Esophagus (tissue), 2 donors: ENCODE measurements at regions not wholly inside any gene's neighbourhood (a gene's known extent, or its start where the extent isn't known, plus 50 kb on each side); places are given as distances from the start of the nearest gene placed in this dataset.

ENCODE experiments used
- H3K27ac ChIP-seq, 2 donors: one replicate each; pipeline ENCODE4 v1.5.1; 2013; ENCODE audit warnings: low read depth in 2 of 2, mild to moderate bottlenecking in 2 of 2, inconsistent platforms in 1 of 2, low read length in 1 of 2, moderate library complexity in 1 of 2
- H3K27me3 ChIP-seq, 2 donors: one replicate each; pipeline ENCODE4 v1.6.1; 2013; ENCODE audit warnings: low read length in 2 of 2, control low read depth in 1 of 2, mild to moderate bottlenecking in 1 of 2; ENCODE audit not compliant: insufficient read depth in 2 of 2, control insufficient read depth in 1 of 2
- H3K36me3 ChIP-seq, 2 donors: one replicate each; pipeline ENCODE4 v1.6.1; 2013; ENCODE audit warnings: low read length in 1 of 2; ENCODE audit not compliant: control insufficient read depth in 2 of 2, insufficient read depth in 2 of 2
- H3K4me1 ChIP-seq, 2 donors: one replicate each; pipeline ENCODE4 v1.6.1; 2013; ENCODE audit warnings: low read length in 1 of 2; ENCODE audit not compliant: control insufficient read depth in 2 of 2, insufficient read depth in 2 of 2
- H3K4me3 ChIP-seq, 2 donors: one replicate each; pipeline ENCODE4 v1.5.1; 2013; ENCODE audit warnings: low read length in 2 of 2, mild to moderate bottlenecking in 2 of 2, low read depth in 1 of 2, moderate library complexity in 1 of 2
- H3K9me3 ChIP-seq, 2 donors: one replicate each; pipeline ENCODE4 v1.6.1; 2013; ENCODE audit warnings: mild to moderate bottlenecking in 2 of 2, low read depth in 1 of 2, low read length in 1 of 2, moderate library complexity in 1 of 2; ENCODE audit not compliant: control insufficient read depth in 2 of 2, insufficient read depth in 1 of 2
- WGBS, 2 donors: extraction: QIAGEN DNeasy Blood & Tissue Kit; methylation state at CpG; one replicate each; pipeline ENCODE4 v1.1.7; 2013; 5-methylcytosine and 5-hydroxymethylcytosine counted together
- donor health status: healthy with polysubstance abuse.
- donor health status: Bipolar disorder and iron deficiency.

DNA sequence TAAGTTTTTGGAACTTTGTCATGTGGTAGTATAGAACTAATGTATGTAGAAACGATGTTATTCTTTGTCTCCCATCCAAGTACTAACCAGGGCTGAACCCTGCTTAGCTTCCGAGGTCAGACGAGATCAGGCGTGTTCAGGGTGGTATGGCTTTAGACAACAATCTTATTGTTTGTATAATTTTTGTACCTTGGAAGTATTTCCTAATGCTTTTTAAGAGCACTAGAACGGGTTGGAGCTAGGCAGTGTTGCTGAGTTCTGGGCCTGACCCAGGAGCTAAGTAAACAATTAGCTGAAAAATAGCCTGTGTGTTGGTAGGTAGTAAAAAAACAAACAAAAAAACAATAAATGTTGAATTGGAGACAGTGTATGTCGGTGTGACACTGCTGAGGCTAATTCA is 244.3 kb downstream of the EMP1 start:
- Histone ChIP-seq H3K27ac (no peak overlapping the region), H3K4me1 (no peaks in the 10 kb centered on the region), H3K9me3 (no peaks in the 10 kb centered on the region), H3K4me3 (no peak overlapping the region), H3K27me3 (no peaks in the 10 kb centered on the region), H3K36me3 (no peaks in the 10 kb centered on the region)
- 57 to 68% methylated on average over 6 of the region's 6 CpGs for WGBS, 2 donors

DNA sequence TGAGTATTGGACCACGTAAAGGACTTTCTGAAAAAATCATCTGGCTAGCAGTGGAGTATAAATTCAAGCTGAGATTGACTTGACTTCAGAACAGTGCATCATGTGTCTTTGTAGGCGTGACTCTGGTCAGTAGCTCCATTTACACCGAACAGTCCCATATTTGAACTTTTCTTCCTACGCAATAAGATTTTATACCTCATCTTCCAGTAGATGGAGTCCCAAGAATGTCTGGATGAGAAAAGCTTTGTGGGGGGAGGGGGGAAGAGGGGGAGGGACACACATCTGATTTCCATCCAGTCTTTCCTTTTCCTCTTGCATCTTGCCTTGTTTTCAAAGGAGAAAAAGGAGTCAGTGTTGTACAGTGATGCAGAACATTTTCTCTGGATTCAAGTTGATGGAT is 241.0 kb downstream of the EMP1 start:
- Histone ChIP-seq H3K36me3 (no peaks in the 10 kb centered on the region), H3K9me3 (no peaks in the 10 kb centered on the region), H3K4me3 (no peak overlapping the region), H3K4me1 (no peaks in the 10 kb centered on the region), H3K27me3 (no peaks in the 10 kb centered on the region), H3K27ac (no peak overlapping the region)
- WGBS, 2 donors = 92 to 94% methylated on average over 4 of the region's 4 CpGs

DNA sequence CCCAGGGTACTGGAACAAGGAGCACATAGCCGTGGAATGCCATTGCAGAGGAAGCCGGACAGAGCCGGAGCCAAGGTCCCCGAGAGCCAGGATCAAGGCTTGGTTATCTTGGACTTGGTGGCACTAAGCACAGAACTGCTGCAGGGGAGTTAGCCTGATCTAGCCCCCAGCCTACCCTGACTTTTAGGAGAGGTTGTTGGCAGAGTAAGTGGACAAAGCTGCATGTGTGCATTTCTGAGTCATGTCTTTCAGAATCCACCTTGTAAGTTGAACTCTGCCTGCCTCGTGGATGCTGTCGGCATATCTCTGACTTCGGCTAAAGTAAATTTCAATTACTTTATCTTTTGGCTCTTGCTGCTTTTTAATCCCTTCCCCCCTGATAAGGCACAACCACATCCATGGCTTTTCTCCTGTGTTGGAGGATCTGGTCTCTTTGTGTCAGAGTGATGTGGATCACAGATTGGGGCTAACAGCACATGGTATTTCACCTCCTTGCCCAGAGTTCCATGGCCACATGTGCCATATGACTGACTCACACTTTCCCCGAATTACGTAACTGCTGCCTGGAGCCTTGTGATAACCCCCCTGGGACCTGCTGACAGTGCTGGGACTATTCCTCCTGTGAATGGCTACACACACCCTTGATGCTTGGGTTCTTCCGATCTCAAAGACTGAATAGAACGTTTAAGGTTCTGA is 240.3 kb downstream of the EMP1 start:
- Histone ChIP-seq H3K4me3 (no peak overlapping the region), H3K27ac (no peak overlapping the region), H3K36me3 (no peaks in the 10 kb centered on the region), H3K9me3 (no peaks in the 10 kb centered on the region), H3K27me3 (no peaks in the 10 kb centered on the region), H3K4me1 (no peaks in the 10 kb centered on the region)
- 69 to 80% methylated on average over 11 of the region's 11 CpGs for WGBS, 2 donors

DNA sequence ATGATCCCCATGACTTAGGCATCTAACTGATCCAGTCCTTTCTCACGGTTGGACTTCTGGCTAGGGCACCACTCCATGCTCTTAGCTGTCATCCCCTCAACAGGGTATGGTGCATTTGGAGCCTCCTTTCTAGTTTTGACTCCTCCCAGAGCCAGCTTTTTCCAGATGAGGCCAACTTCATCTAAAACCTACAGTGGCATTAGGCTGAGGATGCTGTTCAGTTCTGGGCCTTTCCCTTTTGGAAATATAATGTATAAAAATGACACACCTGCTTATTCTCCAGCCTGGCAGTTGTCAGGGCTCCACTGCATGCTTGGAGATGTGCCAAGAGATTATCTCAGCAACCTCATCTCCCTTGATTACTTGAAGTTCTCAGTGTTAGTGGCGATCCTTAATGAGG is 239.7 kb downstream of the EMP1 start:
- H3K27ac ChIP-seq = no peak overlapping the region
- 62 to 65% methylated on average over 2 of the region's 2 CpGs for whole genome bisulfite sequencing, 2 donors
- H3K36me3 ChIP-seq = no peaks in the 10 kb centered on the region
- H3K27me3 ChIP-seq = no peaks in the 10 kb centered on the region
- no peaks in the 10 kb centered on the region for H3K9me3 ChIP-seq
- no peaks in the 10 kb centered on the region for H3K4me1 ChIP-seq
- H3K4me3 ChIP-seq = no peak overlapping the region

DNA sequence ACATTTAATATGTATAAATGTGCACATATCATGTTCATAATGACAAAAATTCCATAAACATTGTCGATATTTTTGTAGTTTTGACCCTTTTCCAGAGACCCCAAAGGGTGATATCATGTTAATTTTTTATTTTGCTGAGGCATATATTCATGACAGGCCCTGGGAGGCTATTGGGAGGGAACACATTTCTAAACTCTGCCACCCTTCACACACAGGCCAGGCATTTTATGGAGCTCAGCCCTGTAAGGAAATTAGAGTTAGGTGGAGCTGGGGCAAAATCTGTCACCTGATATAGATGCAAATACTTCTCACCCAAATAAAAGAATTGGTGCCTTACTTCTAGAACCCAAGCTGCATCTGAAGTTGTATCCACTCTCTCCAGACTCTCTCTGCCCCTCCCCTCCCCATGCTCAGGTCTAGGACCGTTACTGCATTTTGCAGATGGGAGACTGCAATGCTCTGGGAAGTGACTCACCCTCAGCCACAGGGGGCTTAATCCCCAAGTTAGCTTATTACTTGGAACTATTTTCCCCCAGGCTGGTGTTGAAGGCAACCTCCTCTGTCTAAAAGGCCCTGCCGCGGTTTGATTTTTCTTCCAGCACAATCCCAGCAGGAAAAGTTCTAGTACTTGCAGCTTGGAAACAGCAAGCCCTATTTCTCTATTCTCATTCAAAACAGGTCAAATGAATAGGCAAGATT is 238.9 kb downstream of the EMP1 start:
- no peak overlapping the region for H3K27ac ChIP-seq
- no peak overlapping the region for H3K4me3 ChIP-seq
- H3K27me3 ChIP-seq = no peaks in the 10 kb centered on the region
- whole genome bisulfite sequencing, 2 donors = 52 to 57% methylated on average over 4 of the region's 4 CpGs
- H3K4me1 ChIP-seq = no peaks in the 10 kb centered on the region
- H3K9me3 ChIP-seq = no peaks in the 10 kb centered on the region
- no peaks in the 10 kb centered on the region for H3K36me3 ChIP-seq

DNA sequence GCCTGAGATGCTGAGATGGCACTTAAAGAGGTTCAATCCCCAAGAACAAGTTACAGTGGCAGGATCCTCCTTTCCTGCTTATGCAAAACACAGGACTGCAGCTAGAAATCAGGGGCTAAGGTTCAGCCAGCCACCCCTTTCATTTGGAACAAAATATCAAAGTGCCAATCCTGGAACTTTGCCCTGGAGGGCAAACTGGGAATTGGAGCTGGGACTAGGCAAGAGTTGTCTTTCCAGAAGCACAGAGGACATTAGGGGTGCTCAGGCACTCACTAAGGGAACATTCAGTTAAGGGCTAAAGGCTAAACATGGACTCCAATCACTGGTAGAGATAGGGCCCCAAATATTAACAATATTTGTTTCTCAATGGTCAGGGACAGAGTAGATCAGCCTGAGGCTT is 237.2 kb downstream of the EMP1 start:
- Histone ChIP-seq H3K27ac (no peak overlapping the region), H3K4me3 (no peak overlapping the region), H3K9me3 (peaks cover 0 to 3% of the 10 kb centered on the region in 2 donors), H3K27me3 (no peaks in the 10 kb centered on the region), H3K36me3 (no peaks in the 10 kb centered on the region), H3K4me1 (no peaks in the 10 kb centered on the region)

DNA sequence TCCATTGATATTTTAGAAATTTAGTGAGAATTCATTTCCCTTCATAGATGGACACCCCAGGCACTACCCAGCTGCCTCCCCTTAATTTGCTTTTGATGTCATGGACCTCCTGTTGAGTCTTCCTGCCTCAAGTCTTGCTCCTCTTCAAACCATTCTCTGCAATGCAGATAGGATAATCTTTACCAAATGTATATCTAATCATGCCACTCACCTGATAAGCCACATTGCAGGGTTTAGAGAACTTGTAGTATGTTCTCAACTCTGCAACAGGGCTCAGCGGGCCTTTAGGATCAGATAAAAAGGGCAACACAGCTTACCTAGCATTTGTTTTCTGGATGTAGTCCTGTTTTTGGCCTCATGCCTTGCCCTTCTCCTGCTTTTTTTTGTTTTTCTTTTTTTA is 234.5 kb downstream of the EMP1 start:
- no peak overlapping the region for H3K4me3 ChIP-seq
- WGBS, 2 donors = 79 to 89% methylated on average over 1 of the region's 1 CpG
- H3K27me3 ChIP-seq = no peaks in the 10 kb centered on the region
- no peaks in the 10 kb centered on the region for H3K4me1 ChIP-seq
- H3K27ac ChIP-seq = no peak overlapping the region
- peaks cover 0 to 9% of the 10 kb centered on the region in 2 donors for H3K9me3 ChIP-seq
- H3K36me3 ChIP-seq = no peaks in the 10 kb centered on the region

DNA sequence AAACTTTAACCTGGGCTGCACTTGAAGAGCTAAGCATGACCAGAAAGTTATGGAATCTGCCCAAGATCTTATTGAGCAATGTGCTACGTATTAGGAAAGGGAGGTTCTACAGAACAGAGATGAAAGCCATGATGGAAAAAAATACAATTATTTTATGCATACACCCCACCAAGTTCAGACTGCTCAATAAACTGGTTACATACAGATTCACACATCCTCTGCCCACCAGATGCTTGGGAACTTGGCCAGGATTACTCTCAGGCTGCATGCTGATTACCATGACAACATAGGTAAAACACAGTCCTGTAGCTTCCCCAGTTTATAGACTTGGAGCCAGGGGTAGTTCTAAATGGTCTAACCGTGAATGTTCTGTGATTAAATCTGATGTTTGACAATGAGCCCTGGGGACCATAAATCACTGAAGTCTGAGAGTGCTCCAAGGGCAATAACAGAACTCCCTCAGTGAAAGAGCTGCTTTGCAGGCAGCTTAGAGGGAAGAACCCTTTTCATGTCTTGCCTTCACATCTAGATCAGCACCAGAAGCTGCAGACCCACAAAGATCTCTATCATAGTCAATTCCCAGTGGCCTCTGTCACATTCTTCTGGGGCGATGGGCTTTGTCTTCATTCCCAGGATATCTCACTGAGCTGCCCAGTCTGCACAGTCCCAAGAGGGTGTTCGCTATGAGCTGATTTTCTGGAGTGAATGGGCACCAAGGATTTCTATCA is 232.2 kb downstream of the EMP1 start:
- WGBS, 2 donors = 66 to 67% methylated on average over 4 of the region's 4 CpGs
- Histone ChIP-seq H3K36me3 (no peaks in the 10 kb centered on the region), H3K4me3 (no peak overlapping the region), H3K9me3 (peaks cover 0 to 9% of the 10 kb centered on the region in 2 donors), H3K27me3 (no peaks in the 10 kb centered on the region), H3K27ac (no peak overlapping the region), H3K4me1 (no peaks in the 10 kb centered on the region)

DNA sequence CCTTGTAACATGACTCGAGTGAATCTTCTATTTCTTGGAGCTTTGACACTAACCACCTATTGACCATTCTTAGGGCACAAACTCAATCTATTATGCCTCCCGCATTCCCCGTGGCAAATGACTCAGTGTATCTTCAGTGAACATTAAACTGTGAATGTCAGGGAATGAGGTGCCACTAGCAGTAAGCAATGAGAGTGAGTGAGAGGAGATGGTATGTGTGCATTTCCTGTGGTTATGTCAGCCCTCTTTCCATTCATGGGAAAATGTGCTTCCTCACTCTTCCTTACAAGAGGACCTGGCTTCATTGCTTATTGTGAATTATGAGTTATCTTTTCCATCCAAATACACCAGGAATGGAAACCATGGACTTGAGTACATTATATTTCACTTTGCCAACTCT is 229.2 kb downstream of the EMP1 start:
- peaks cover 0 to 9% of the 10 kb centered on the region in 2 donors for H3K9me3 ChIP-seq

More for the DNA sequence above, 229.2 kb downstream of the EMP1 start:
- Histone ChIP-seq H3K27ac (no peak overlapping the region), H3K4me3 (no peak overlapping the region), H3K4me1 (no peaks in the 10 kb centered on the region), H3K36me3 (no peaks in the 10 kb centered on the region), H3K27me3 (peaks cover 0 to 2% of the 10 kb centered on the region in 2 donors)
- WGBS, 2 donors = 81% methylated on average over 3 of the region's 3 CpGs
